WI38 (cell line): ENCODE measurements at regions not wholly inside any gene's neighbourhood (a gene's known extent, or its start where the extent isn't known, plus 50 kb on each side); places are given as distances from the start of the nearest gene placed in this dataset.

Source experiments
- H3K4me3 ChIP-seq: 2 replicates; pipeline ENCODE4 v1.5.1; 2011; ENCODE audit warnings: low read depth, mild to moderate bottlenecking, control low read depth, low read length
- TF ChIP-seq, protein P1 (sequence below): IDR thresholded peaks from 2 replicates; pipeline ENCODE4 v1.5.1; 2012; ENCODE audit warnings: low read depth, mild to moderate bottlenecking, control low read depth, low read length

DNA sequence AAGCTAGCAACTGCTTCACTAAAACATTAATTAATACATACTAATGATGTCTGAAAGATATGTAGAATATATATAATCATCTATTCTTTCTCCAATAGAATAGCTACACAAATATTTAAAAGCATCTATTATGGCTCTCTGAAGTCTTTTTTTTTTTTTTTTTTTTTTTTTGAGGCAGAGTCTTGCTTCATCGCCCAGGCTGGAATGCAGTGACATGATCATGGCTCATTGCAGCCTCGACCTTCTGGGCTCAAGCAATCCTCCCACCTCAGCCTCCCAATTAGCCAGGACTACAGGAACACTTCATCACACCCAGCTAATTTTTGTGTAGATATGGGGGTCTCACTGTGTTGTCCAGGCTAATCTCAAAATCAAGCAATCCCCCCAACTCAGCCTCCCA, 120.4 kb upstream of the KYNU start:
- no peak overlapping the region for H3K4me3 ChIP-seq
- TF ChIP-seq, protein P1, sequence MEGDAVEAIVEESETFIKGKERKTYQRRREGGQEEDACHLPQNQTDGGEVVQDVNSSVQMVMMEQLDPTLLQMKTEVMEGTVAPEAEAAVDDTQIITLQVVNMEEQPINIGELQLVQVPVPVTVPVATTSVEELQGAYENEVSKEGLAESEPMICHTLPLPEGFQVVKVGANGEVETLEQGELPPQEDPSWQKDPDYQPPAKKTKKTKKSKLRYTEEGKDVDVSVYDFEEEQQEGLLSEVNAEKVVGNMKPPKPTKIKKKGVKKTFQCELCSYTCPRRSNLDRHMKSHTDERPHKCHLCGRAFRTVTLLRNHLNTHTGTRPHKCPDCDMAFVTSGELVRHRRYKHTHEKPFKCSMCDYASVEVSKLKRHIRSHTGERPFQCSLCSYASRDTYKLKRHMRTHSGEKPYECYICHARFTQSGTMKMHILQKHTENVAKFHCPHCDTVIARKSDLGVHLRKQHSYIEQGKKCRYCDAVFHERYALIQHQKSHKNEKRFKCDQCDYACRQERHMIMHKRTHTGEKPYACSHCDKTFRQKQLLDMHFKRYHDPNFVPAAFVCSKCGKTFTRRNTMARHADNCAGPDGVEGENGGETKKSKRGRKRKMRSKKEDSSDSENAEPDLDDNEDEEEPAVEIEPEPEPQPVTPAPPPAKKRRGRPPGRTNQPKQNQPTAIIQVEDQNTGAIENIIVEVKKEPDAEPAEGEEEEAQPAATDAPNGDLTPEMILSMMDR: no peak

GRCh38 chr2:142756430-142756829, 121.0 kb upstream of the KYNU start:
- TF ChIP-seq, protein P1: no peak

GRCh38 chr2:142755191-142755590, 122.3 kb upstream of the KYNU start:
- TF ChIP-seq, protein P1: no peak
- no peak overlapping the region for H3K4me3 ChIP-seq

More at GRCh38 chr2:142756430-142756829, 121.0 kb upstream of the KYNU start:
- no peak overlapping the region for H3K4me3 ChIP-seq

GRCh38 chr2:142754182-142754581, 123.3 kb upstream of the KYNU start:
- TF ChIP-seq, protein P1: no peak
- H3K4me3 ChIP-seq: no peak overlapping the region

- no peak overlapping the region for H3K4me3 ChIP-seq
- TF ChIP-seq, protein P1: no peak
These were observed 126.6 kb upstream of the KYNU start for GRCh38 chr2:142750858-142751257.

GRCh38 chr2:142748559-142749099, 128.8 kb upstream of the KYNU start:
- H3K4me3 ChIP-seq: no peak overlapping the region
- TF ChIP-seq, protein P1: no peak

DNA sequence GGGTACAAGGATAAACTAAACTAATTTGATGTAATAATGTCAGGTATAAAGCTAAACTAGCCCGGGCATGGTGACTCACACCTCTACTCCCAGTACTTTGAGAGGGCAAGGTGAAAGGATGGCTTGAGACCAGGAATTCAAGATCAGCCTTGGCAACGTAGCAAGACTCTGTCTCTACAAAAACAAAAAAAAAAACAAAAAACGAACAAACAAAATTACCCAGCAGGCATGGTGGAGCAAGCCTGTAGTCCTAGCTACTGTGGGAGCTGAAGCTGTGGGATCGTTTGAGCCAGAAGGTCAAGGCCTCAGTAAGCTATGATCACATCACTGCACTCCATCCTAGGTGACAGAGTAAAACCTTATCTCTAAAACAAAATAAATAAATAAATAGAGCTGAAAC, 131.8 kb upstream of the KYNU start:
- TF ChIP-seq, protein P1: no peak

More for the DNA sequence above, 131.8 kb upstream of the KYNU start:
- no peak overlapping the region for H3K4me3 ChIP-seq
